K562 (cell line): ENCODE measurements at regions not wholly inside any gene's neighbourhood (a gene's known extent, or its start where the extent isn't known, plus 50 kb on each side); places are given as distances from the start of the nearest gene placed in this dataset.

Source experiments
- ATAC-seq: fragments of 200-7000 bp; cut with Tn5 transposase; 3 replicates; pipeline ENCODE4 v1.9.1; 2020; ENCODE audit warnings: moderate library complexity
- BruUV-seq: library from RNA; stranded (reverse); fragments of 400-500 nt; replicated peaks from 2 replicates; lab custom pipeline; 2021; lab: Mats Ljungman, UMichigan
- CTCF ChIA-PET: fragments of 300-600 bp; formaldehyde crosslinking; extraction: SDS; loops from one replicate; lab custom pipeline; 2021; ENCODE audit warnings: low intra/inter-chr PET ratio; lab: Yijun Ruan, JAX
- POLR2A ChIA-PET: fragments of 300-600, 350-650 bp; sonication (Branson Sonifier 250); formaldehyde crosslinking; extraction: SDS; loops from one replicate; lab custom pipeline; 2021; ENCODE audit warnings: antibody characterized with exemption, inconsistent platforms; lab: Yijun Ruan, JAX
- DNase-seq, 4 experiments: peaks; one replicate each; pipeline versions ENCODE4 v3.0.0 to v3.0.0-alpha.2; 2011 to 2018; ENCODE audit warnings: low spot score in 3 of 4, mixed read lengths in 3 of 4; ENCODE audit errors: extremely low read depth in 1 of 4
- FAIRE-seq: peaks from 2 replicates; lab custom pipeline; 2011; peaks lifted over from hg19 to GRCh38; lab: Jason Lieb, UNC
- H2AFZ ChIP-seq: 2 replicates; pipeline ENCODE4 v1.6.0; 2011; ENCODE audit warnings: low read depth, low read length, control low read depth, inconsistent platforms
- H3K27ac ChIP-seq: fragments of 200-600 bp; 3 replicates; pipeline ENCODE4 v1.8.0; 2011; ENCODE audit warnings: low read depth, mild to moderate bottlenecking, control low read depth, inconsistent platforms, low read length, moderate library complexity, mixed read lengths; ENCODE audit errors: extremely low read depth
- H3K27me3 ChIP-seq, 2 experiments: fragments of 300-600 bp in 1 of 2; 2 replicates in 1 of 2; 3 replicates in 1 of 2; pipeline versions ENCODE4 v1.6.0 to v1.8.0; 2011; ENCODE audit warnings: inconsistent platforms in 2 of 2, low read length in 2 of 2, mild to moderate bottlenecking in 1 of 2, mixed read lengths in 1 of 2, moderate library complexity in 1 of 2; ENCODE audit not compliant: control insufficient read depth in 2 of 2, insufficient read depth in 2 of 2
- H3K36me3 ChIP-seq: fragments of 300-600 bp; 3 replicates; pipeline ENCODE4 v1.8.0; 2011; ENCODE audit warnings: mild to moderate bottlenecking, low read length, inconsistent platforms; ENCODE audit not compliant: control insufficient read depth, insufficient read depth
- H3K4me1 ChIP-seq, 2 experiments: fragments of 200-600 bp in 1 of 2; replicated peaks in 1 of 2; 2 replicates in 1 of 2; 3 replicates in 1 of 2; pipeline versions ENCODE4 v1.5.1 to v1.8.0; 2011; ENCODE audit warnings: inconsistent platforms in 2 of 2, low read length in 2 of 2, mild to moderate bottlenecking in 1 of 2, mixed read lengths in 1 of 2, moderate library complexity in 1 of 2; ENCODE audit not compliant: control insufficient read depth in 2 of 2, insufficient read depth in 2 of 2
- H3K4me2 ChIP-seq: 2 replicates; pipeline ENCODE4 v1.6.1; 2011; ENCODE audit warnings: low read length, control low read depth, inconsistent platforms, mixed read lengths; ENCODE audit not compliant: insufficient read depth
- H3K4me3 ChIP-seq: fragments of 200-600 bp; sonication (generic), shearing (Covaris generic); 2 replicates; pipeline ENCODE4 v1.5.1; 2016; ENCODE audit warnings: control low read depth, inconsistent platforms
- H3K79me2 ChIP-seq: fragments of 200-600 bp; 3 replicates; pipeline ENCODE4 v1.8.0; 2011; ENCODE audit warnings: low read length, inconsistent platforms; ENCODE audit not compliant: control insufficient read depth, insufficient read depth
- H3K9ac ChIP-seq, 2 experiments: 2 replicates each; pipeline versions ENCODE4 v1.6.0 to v1.6.1; 2011; ENCODE audit warnings: low read depth in 2 of 2, low read length in 2 of 2, control low read depth in 1 of 2, inconsistent platforms in 1 of 2, mild to moderate bottlenecking in 1 of 2, mixed read lengths in 1 of 2; ENCODE audit not compliant: insufficient read depth in 1 of 2
- H3K9me1 ChIP-seq: one replicate; pipeline ENCODE4 v1.6.0; 2011; ENCODE audit warnings: inconsistent platforms, mild to moderate bottlenecking, low read length, moderate library complexity; ENCODE audit not compliant: control insufficient read depth, insufficient read depth
- H3K9me3 ChIP-seq: replicated peaks from 2 replicates; pipeline ENCODE4 v1.5.1; 2011; ENCODE audit warnings: low read depth, low read length, inconsistent platforms; ENCODE audit not compliant: control insufficient read depth, insufficient read depth
- H4K20me1 ChIP-seq: replicated peaks from 2 replicates; pipeline ENCODE4 v1.6.1; 2011; ENCODE audit warnings: low read length, inconsistent platforms, mixed read lengths; ENCODE audit not compliant: control insufficient read depth, insufficient read depth
- BMI1 ChIP-seq: fragments of 150-350 bp; IDR thresholded peaks from 2 replicates; pipeline ENCODE4 v1.6.1; 2014; ENCODE audit warnings: low read length
- CHD1 ChIP-seq: fragments of 200-600 bp; sonication (generic); IDR thresholded peaks from one replicate; pipeline ENCODE4 v1.6.1; 2012; ENCODE audit warnings: mild to moderate bottlenecking, moderate library complexity, low read length, inconsistent platforms
- DACH1 ChIP-seq: fragments of 450-650 bp; IDR thresholded peaks from 2 replicates; pipeline ENCODE4 v1.6.1; 2018; ENCODE audit not compliant: partially characterized antibody
- ESRRB ChIP-seq: fragments of 250-450 bp; sonication (Bioruptor Pico); IDR thresholded peaks from 2 replicates; pipeline ENCODE4 v1.5.0; 2020; ENCODE audit warnings: mild to moderate bottlenecking, moderate library complexity, borderline replicate concordance
- FOXK2 ChIP-seq, 2 experiments: fragments of 450-650 bp; IDR thresholded peaks in 1 of 2; conservative IDR thresholded peaks in 1 of 2; 2 replicates each; pipeline ENCODE4 v1.6.1; 2016; ENCODE audit warnings: low read depth in 2 of 2, mild to moderate bottlenecking in 1 of 2
- GATAD2A ChIP-seq: fragments of 450-650 bp; IDR thresholded peaks from 2 replicates; pipeline ENCODE4 v1.6.1; 2017
- GTF2F1 ChIP-seq: IDR thresholded peaks from 2 replicates; pipeline ENCODE4 v1.6.1; 2011; ENCODE audit warnings: low read depth, low read length, improper control_type of control experiment
- HBP1 ChIP-seq: fragments of 450-650 bp; formaldehyde crosslinking; IDR thresholded peaks from 2 replicates; pipeline ENCODE4 v1.4.0; 2022; ENCODE audit warnings: missing genetic modification characterization
- HNRNPLL ChIP-seq: fragments of 200-400 bp; formaldehyde crosslinking; IDR thresholded peaks from 2 replicates; pipeline ENCODE4 v1.6.1; 2017; ENCODE audit warnings: low read length, low read depth, mild to moderate bottlenecking; ENCODE audit not compliant: poor library complexity, severe bottlenecking
- IRF2 ChIP-seq: sonication (generic); formaldehyde crosslinking; IDR thresholded peaks from 2 replicates; pipeline ENCODE4 v1.8.1; 2022; ENCODE audit warnings: mild to moderate bottlenecking, missing genetic modification reagents
- PHF20 ChIP-seq: fragments of 450-650 bp; IDR thresholded peaks from 2 replicates; pipeline ENCODE4 v1.6.1; 2018; ENCODE audit not compliant: partially characterized antibody
- PKNOX1 ChIP-seq: fragments of 450-650 bp; IDR thresholded peaks from 2 replicates; pipeline ENCODE4 v1.6.1; 2016
- SAFB2 ChIP-seq: fragments of 200-400 bp; formaldehyde crosslinking; IDR thresholded peaks from 2 replicates; pipeline ENCODE4 v1.6.1; 2018; ENCODE audit warnings: borderline replicate concordance, low read length, low read depth, moderate library complexity; ENCODE audit not compliant: severe bottlenecking
- SMARCE1 ChIP-seq: fragments of 450-650 bp; IDR thresholded peaks from 2 replicates; pipeline ENCODE4 v1.7.1; 2016; ENCODE audit warnings: mild to moderate bottlenecking
- SREBF1 ChIP-seq: fragments of 150-350 bp; IDR thresholded peaks from 2 replicates; pipeline ENCODE4 v1.6.1; 2014; ENCODE audit warnings: antibody characterized with exemption, low read depth, low read length, borderline replicate concordance
- SRSF1 ChIP-seq: fragments of 200-400 bp; formaldehyde crosslinking; IDR thresholded peaks from 2 replicates; pipeline ENCODE4 v1.6.1; 2017; ENCODE audit warnings: mild to moderate bottlenecking, low read depth, low read length, moderate library complexity
- ZBTB12 ChIP-seq: fragments of 250-450 bp; sonication (Bioruptor Pico); IDR thresholded peaks from 2 replicates; pipeline ENCODE4 v1.4.0; 2020
- ZBTB49 ChIP-seq: sonication (generic); formaldehyde crosslinking; IDR thresholded peaks from 2 replicates; pipeline ENCODE4 v1.8.0; 2022; ENCODE audit warnings: missing genetic modification reagents, mild to moderate bottlenecking, borderline replicate concordance
- ZNF695 ChIP-seq: fragments of 450-650 bp; formaldehyde crosslinking; IDR thresholded peaks from 2 replicates; pipeline ENCODE4 v1.4.0; 2020; ENCODE audit warnings: mild to moderate bottlenecking, moderate library complexity
- WGBS: fragments of 100-300 bp; shearing (Covaris generic); methylation state at CpG from one replicate; pipeline ENCODE4 v1.1.6; 2016; ENCODE audit warnings: low coverage, mixed read lengths; ENCODE audit not compliant: insufficient coverage; ENCODE audit errors: missing lambda C conversion rate; 5-methylcytosine and 5-hydroxymethylcytosine counted together
- in situ Hi-C: fragments of 300-500 bp; cut with MboI; formaldehyde crosslinking; loops from 4 replicates; pipeline ENCODE4 v1.15.0; 2018; ENCODE audit warnings: inconsistent platforms, mixed read lengths
- intact Hi-C: fragments of 100-400 bp; cut with micrococcal nuclease; formaldehyde crosslinking; loops from 2 replicates; pipeline ENCODE4 v1.14.2; 2022

- Histone ChIP-seq H3K9me1 (no peaks in the 10 kb centered on the region), H3K9me3 (no peaks in the 10 kb centered on the region), H3K4me3 (no peak overlapping the region), H3K4me1 (no peaks in the 10 kb centered on the region), H3K79me2 (no peaks in the 10 kb centered on the region), H3K4me2 (no peak overlapping the region), H3K27ac (no peak overlapping the region), H3K27me3 (no peaks in the 10 kb centered on the region), H3K36me3 (no peaks in the 10 kb centered on the region), H4K20me1 (no peaks in the 10 kb centered on the region), H3K9ac (no peak overlapping the region), H2AFZ (no peak overlapping the region)
- no TSS peak for BruUV-seq
- in situ Hi-C loops, result no loop called here
- FAIRE-seq (no peak), ATAC-seq (no peak), DNase-seq (no peak)
- CTCF ChIA-PET, result no interaction called here
- 0% methylated on average over 4 of the region's 10 CpGs for WGBS
- no peak for TF ChIP-seq SMARCE1
- TF ChIP-seq SRSF1, result no peak
- no peak for TF ChIP-seq BMI1
- TF ChIP-seq ZBTB49 (CRISPR knock-in tag), result no peak
- no peak for TF ChIP-seq IRF2
- no peak for TF ChIP-seq FOXK2 (conservative IDR thresholded peaks at IDR 0.05 in 1 of 2, IDR thresholded peaks at IDR 0.05 in 1 of 2; ENCODE audit: low read depth in 2 of 2)
- no peak for TF ChIP-seq GATAD2A
- TF ChIP-seq DACH1, result no peak
- TF ChIP-seq ESRRB, result no peak
- no peak for TF ChIP-seq SAFB2
- TF ChIP-seq CHD1, result no peak
- no peak for TF ChIP-seq HNRNPLL
- TF ChIP-seq PHF20, result no peak
- no peak for TF ChIP-seq ZNF695
- no peak for TF ChIP-seq SREBF1
- TF ChIP-seq GTF2F1, result no peak
- TF ChIP-seq HBP1, result no peak
- TF ChIP-seq ZBTB12 (CRISPR knock-in tag), result no peak
- no peak for TF ChIP-seq PKNOX1
- POLR2A ChIA-PET, result no interaction called here
- intact Hi-C loops, result no loop called here
These were observed 255.8 kb downstream of the GLRX3 start for GRCh38 chr10:130392031-130392430.
